ENCODE measurements at regions not wholly inside any gene's neighbourhood (a gene's known extent, or its start where the extent isn't known, plus 50 kb on each side); places are given as distances from the start of the nearest gene placed in this dataset.

- H3K4me1 ChIP-seq (ENCODE audit: control insufficient read depth, insufficient read depth, low read length) = no peaks in the 10 kb centered on the region
- H3K27ac ChIP-seq (ENCODE audit: low read depth, low read length) = no peak overlapping the region
- no peak overlapping the region for H3K4me3 ChIP-seq (ENCODE audit: low read length)
- H3K27me3 ChIP-seq (ENCODE audit: control insufficient read depth, insufficient read depth, low read length) = no peaks in the 10 kb centered on the region
- no peaks in the 10 kb centered on the region for H3K36me3 ChIP-seq (ENCODE audit: control insufficient read depth, insufficient read depth, low read length)
- no peak overlapping the region for H3K9ac ChIP-seq (ENCODE audit: low read length)
Observed at GRCh38 chr18:28723506-28723905, 546.6 kb upstream of the CDH2 start.

GRCh38 chr18:28718696-28719095 is 541.8 kb upstream of the CDH2 start:
- Histone ChIP-seq H3K27me3 (ENCODE audit: control insufficient read depth, insufficient read depth, low read length) (no peaks in the 10 kb centered on the region), H3K9ac (ENCODE audit: low read length) (no peak overlapping the region), H3K27ac (ENCODE audit: low read depth, low read length) (no peak overlapping the region), H3K4me3 (ENCODE audit: low read length) (no peak overlapping the region), H3K36me3 (ENCODE audit: control insufficient read depth, insufficient read depth, low read length) (no peaks in the 10 kb centered on the region), H3K4me1 (ENCODE audit: control insufficient read depth, insufficient read depth, low read length) (no peaks in the 10 kb centered on the region)

- H3K36me3 ChIP-seq (ENCODE audit: control insufficient read depth, insufficient read depth, low read length) = no peaks in the 10 kb centered on the region
- H3K9ac ChIP-seq (ENCODE audit: low read length) = no peak overlapping the region
- H3K4me3 ChIP-seq (ENCODE audit: low read length) = no peak overlapping the region
- H3K27ac ChIP-seq (ENCODE audit: low read depth, low read length) = no peak overlapping the region
- no peaks in the 10 kb centered on the region for H3K27me3 ChIP-seq (ENCODE audit: control insufficient read depth, insufficient read depth, low read length)
- no peaks in the 10 kb centered on the region for H3K4me1 ChIP-seq (ENCODE audit: control insufficient read depth, insufficient read depth, low read length)
Observed at GRCh38 chr18:28716338-28716737, 539.4 kb upstream of the CDH2 start.

- no peak overlapping the region for H3K9ac ChIP-seq (ENCODE audit: low read length)
- H3K4me3 ChIP-seq (ENCODE audit: low read length) = no peak overlapping the region
- no peaks in the 10 kb centered on the region for H3K36me3 ChIP-seq (ENCODE audit: control insufficient read depth, insufficient read depth, low read length)
- H3K4me1 ChIP-seq (ENCODE audit: control insufficient read depth, insufficient read depth, low read length) = no peaks in the 10 kb centered on the region
- no peak overlapping the region for H3K27ac ChIP-seq (ENCODE audit: low read depth, low read length)
- H3K27me3 ChIP-seq (ENCODE audit: control insufficient read depth, insufficient read depth, low read length) = no peaks in the 10 kb centered on the region
Observed at GRCh38 chr18:28715206-28715605, 538.3 kb upstream of the CDH2 start.

- Histone ChIP-seq H3K4me1 (ENCODE audit: control insufficient read depth, insufficient read depth, low read length) (no peaks in the 10 kb centered on the region), H3K27ac (ENCODE audit: low read depth, low read length) (no peak overlapping the region), H3K36me3 (ENCODE audit: control insufficient read depth, insufficient read depth, low read length) (no peaks in the 10 kb centered on the region), H3K9ac (ENCODE audit: low read length) (no peak overlapping the region), H3K4me3 (ENCODE audit: low read length) (no peak overlapping the region), H3K27me3 (ENCODE audit: control insufficient read depth, insufficient read depth, low read length) (no peaks in the 10 kb centered on the region)
Observed at GRCh38 chr18:28714498-28714897, 537.6 kb upstream of the CDH2 start.

GRCh38 chr18:28712796-28713425 is 536.0 kb upstream of the CDH2 start:
- no peaks in the 10 kb centered on the region for H3K36me3 ChIP-seq (ENCODE audit: control insufficient read depth, insufficient read depth, low read length)
- H3K27ac ChIP-seq (ENCODE audit: low read depth, low read length) = no peak overlapping the region
- H3K4me3 ChIP-seq (ENCODE audit: low read length) = no peak overlapping the region
- no peaks in the 10 kb centered on the region for H3K27me3 ChIP-seq (ENCODE audit: control insufficient read depth, insufficient read depth, low read length)
- no peaks in the 10 kb centered on the region for H3K4me1 ChIP-seq (ENCODE audit: control insufficient read depth, insufficient read depth, low read length)
- H3K9ac ChIP-seq (ENCODE audit: low read length) = no peak overlapping the region

- no peaks in the 10 kb centered on the region for H3K27me3 ChIP-seq (ENCODE audit: control insufficient read depth, insufficient read depth, low read length)
- H3K27ac ChIP-seq (ENCODE audit: low read depth, low read length) = no peak overlapping the region
- no peak overlapping the region for H3K4me3 ChIP-seq (ENCODE audit: low read length)
- H3K36me3 ChIP-seq (ENCODE audit: control insufficient read depth, insufficient read depth, low read length) = no peaks in the 10 kb centered on the region
- no peaks in the 10 kb centered on the region for H3K4me1 ChIP-seq (ENCODE audit: control insufficient read depth, insufficient read depth, low read length)
- no peak overlapping the region for H3K9ac ChIP-seq (ENCODE audit: low read length)
Observed at GRCh38 chr18:28712172-28712571, 535.2 kb upstream of the CDH2 start.

- Histone ChIP-seq H3K4me3 (ENCODE audit: low read length) (no peak overlapping the region), H3K9ac (ENCODE audit: low read length) (no peak overlapping the region), H3K27me3 (ENCODE audit: control insufficient read depth, insufficient read depth, low read length) (no peaks in the 10 kb centered on the region), H3K36me3 (ENCODE audit: control insufficient read depth, insufficient read depth, low read length) (no peaks in the 10 kb centered on the region), H3K27ac (ENCODE audit: low read depth, low read length) (no peak overlapping the region), H3K4me1 (ENCODE audit: control insufficient read depth, insufficient read depth, low read length) (no peaks in the 10 kb centered on the region)
Observed at GRCh38 chr18:28711096-28711495, 534.2 kb upstream of the CDH2 start.

- no peaks in the 10 kb centered on the region for H3K27me3 ChIP-seq (ENCODE audit: control insufficient read depth, insufficient read depth, low read length)
- no peak overlapping the region for H3K4me3 ChIP-seq (ENCODE audit: low read length)
- no peaks in the 10 kb centered on the region for H3K4me1 ChIP-seq (ENCODE audit: control insufficient read depth, insufficient read depth, low read length)
- no peaks in the 10 kb centered on the region for H3K36me3 ChIP-seq (ENCODE audit: control insufficient read depth, insufficient read depth, low read length)
- H3K9ac ChIP-seq (ENCODE audit: low read length) = no peak overlapping the region
- no peak overlapping the region for H3K27ac ChIP-seq (ENCODE audit: low read depth, low read length)
Observed at GRCh38 chr18:28707006-28707405, 530.1 kb upstream of the CDH2 start.

- H3K9ac ChIP-seq (ENCODE audit: low read length) = no peak overlapping the region
- no peak overlapping the region for H3K27ac ChIP-seq (ENCODE audit: low read depth, low read length)
- H3K4me3 ChIP-seq (ENCODE audit: low read length) = no peak overlapping the region
- H3K27me3 ChIP-seq (ENCODE audit: control insufficient read depth, insufficient read depth, low read length) = no peaks in the 10 kb centered on the region
- no peaks in the 10 kb centered on the region for H3K36me3 ChIP-seq (ENCODE audit: control insufficient read depth, insufficient read depth, low read length)
- H3K4me1 ChIP-seq (ENCODE audit: control insufficient read depth, insufficient read depth, low read length) = no peaks in the 10 kb centered on the region
Observed at GRCh38 chr18:28706397-28706796, 529.5 kb upstream of the CDH2 start.

- no peak overlapping the region for H3K27ac ChIP-seq (ENCODE audit: low read depth, low read length)
Observed at GRCh38 chr18:28705482-28705881, 528.6 kb upstream of the CDH2 start.

GRCh38 chr18:28692337-28692736 is 515.4 kb upstream of the CDH2 start:
- Histone ChIP-seq H3K27me3 (ENCODE audit: control insufficient read depth, insufficient read depth, low read length) (no peaks in the 10 kb centered on the region), H3K36me3 (ENCODE audit: control insufficient read depth, insufficient read depth, low read length) (no peaks in the 10 kb centered on the region), H3K9ac (ENCODE audit: low read length) (no peak overlapping the region), H3K4me3 (ENCODE audit: low read length) (no peak overlapping the region), H3K4me1 (ENCODE audit: control insufficient read depth, insufficient read depth, low read length) (no peaks in the 10 kb centered on the region), H3K27ac (ENCODE audit: low read depth, low read length) (no peak overlapping the region)

More at GRCh38 chr18:28705482-28705881, 528.6 kb upstream of the CDH2 start:
- H3K27me3 ChIP-seq (ENCODE audit: control insufficient read depth, insufficient read depth, low read length) = no peaks in the 10 kb centered on the region
- no peaks in the 10 kb centered on the region for H3K36me3 ChIP-seq (ENCODE audit: control insufficient read depth, insufficient read depth, low read length)
- no peak overlapping the region for H3K9ac ChIP-seq (ENCODE audit: low read length)
- no peak overlapping the region for H3K4me3 ChIP-seq (ENCODE audit: low read length)
- no peaks in the 10 kb centered on the region for H3K4me1 ChIP-seq (ENCODE audit: control insufficient read depth, insufficient read depth, low read length)

- H3K9ac ChIP-seq (ENCODE audit: low read length) = no peak overlapping the region
- no peaks in the 10 kb centered on the region for H3K4me1 ChIP-seq (ENCODE audit: control insufficient read depth, insufficient read depth, low read length)
- H3K27ac ChIP-seq (ENCODE audit: low read depth, low read length) = no peak overlapping the region
- no peaks in the 10 kb centered on the region for H3K36me3 ChIP-seq (ENCODE audit: control insufficient read depth, insufficient read depth, low read length)
- no peak overlapping the region for H3K4me3 ChIP-seq (ENCODE audit: low read length)
- no peaks in the 10 kb centered on the region for H3K27me3 ChIP-seq (ENCODE audit: control insufficient read depth, insufficient read depth, low read length)
Observed at GRCh38 chr18:28691496-28691840, 514.5 kb upstream of the CDH2 start.
